ENCODE measurements at regions not wholly inside any gene's neighbourhood (a gene's known extent, or its start where the extent isn't known, plus 50 kb on each side); places are given as distances from the start of the nearest gene placed in this dataset.
A peak's percentile ranks its signal among the peaks of the same experiment; 100 is the strongest.

GRCh38 chr14:93870377-93870776 lies 56.8 kb upstream of the FAM181A start:
- DNase-seq (ENCODE audit: low read depth, low spot score) = no peak

GRCh38 chr14:93869427-93869826 lies 57.7 kb upstream of the FAM181A start:
- no peak for DNase-seq (ENCODE audit: low read depth, low spot score)

- no peak for DNase-seq (ENCODE audit: low read depth, low spot score)
Observed at GRCh38 chr14:93868165-93868564, 59.0 kb upstream of the FAM181A start.

- DNase-seq (ENCODE audit: low read depth, low spot score) = no peak
Observed at GRCh38 chr14:93862265-93862664, 64.9 kb upstream of the FAM181A start.

GRCh38 chr14:93861836-93862235 lies 65.3 kb upstream of the FAM181A start:
- DNase-seq (ENCODE audit: low read depth, low spot score) = no peak

- no peak for DNase-seq (ENCODE audit: low read depth, low spot score)
Observed at GRCh38 chr14:93859957-93860356, 67.2 kb upstream of the FAM181A start.

- DNase-seq (ENCODE audit: low read depth, low spot score) = no peak
Observed at GRCh38 chr14:93858896-93859295, 68.2 kb upstream of the FAM181A start.

- DNase-seq (ENCODE audit: low read depth, low spot score) = peak; percentile 64
Observed at GRCh38 chr14:93857500-93858283, 69.4 kb upstream of the PRIMA1 start.

GRCh38 chr14:93857081-93857480 lies 68.8 kb upstream of the PRIMA1 start:
- DNase-seq (ENCODE audit: low read depth, low spot score) = no peak

- DNase-seq (ENCODE audit: low read depth, low spot score) = no peak
Observed at GRCh38 chr14:93855737-93856136, 67.5 kb upstream of the PRIMA1 start.

- no peak for DNase-seq (ENCODE audit: low read depth, low spot score)
Observed at GRCh38 chr14:93847473-93847872, 59.2 kb upstream of the PRIMA1 start.

- no peak for DNase-seq (ENCODE audit: low read depth, low spot score)
Observed at GRCh38 chr14:93838238-93838637, 50.0 kb upstream of the PRIMA1 start.

All from ELF-1 (cell line).